Mesodermal cell (in vitro differentiated cells): ENCODE measurements at regions not wholly inside any gene's neighbourhood (a gene's known extent, or its start where the extent isn't known, plus 50 kb on each side); places are given as distances from the start of the nearest gene placed in this dataset.
"Not testable (repeated sequence)": the region's sequence is repeated elsewhere in the genome, so short reads cannot be mapped to it uniquely, and the experiment has no call there.

Source experiments
- H3K27ac ChIP-seq: 2 replicates; pipeline ENCODE4 v1.7.0; 2013; ENCODE audit warnings: mild to moderate bottlenecking, low read depth, low read length, moderate library complexity; ENCODE audit not compliant: severe bottlenecking
- H3K36me3 ChIP-seq: 2 replicates; pipeline ENCODE4 v1.7.1; 2013; ENCODE audit warnings: mild to moderate bottlenecking, low read length, moderate library complexity; ENCODE audit not compliant: control insufficient read depth, insufficient read depth
- H3K4me1 ChIP-seq: one replicate; pipeline ENCODE4 v1.7.1; 2013; ENCODE audit warnings: mild to moderate bottlenecking, low read length; ENCODE audit not compliant: insufficient read depth, control insufficient read depth, poor library complexity, severe bottlenecking
- H3K4me3 ChIP-seq: 2 replicates; pipeline ENCODE4 v1.7.0; 2013; ENCODE audit warnings: low read length, control low read depth, mild to moderate bottlenecking; ENCODE audit not compliant: insufficient read depth, poor library complexity, severe bottlenecking; ENCODE audit errors: extremely low read depth
- H3K9me3 ChIP-seq: 2 replicates; pipeline ENCODE4 v1.7.1; 2013; ENCODE audit warnings: mild to moderate bottlenecking, low read length, moderate library complexity; ENCODE audit not compliant: control insufficient read depth
- WGBS, 2 experiments: methylation state at CpG; one replicate each; pipeline ENCODE4 v1.1.5; 2013; ENCODE audit warnings: missing lambda C conversion rate in 2 of 2; ENCODE audit not compliant: insufficient coverage in 2 of 2; 5-methylcytosine and 5-hydroxymethylcytosine counted together

DNA sequence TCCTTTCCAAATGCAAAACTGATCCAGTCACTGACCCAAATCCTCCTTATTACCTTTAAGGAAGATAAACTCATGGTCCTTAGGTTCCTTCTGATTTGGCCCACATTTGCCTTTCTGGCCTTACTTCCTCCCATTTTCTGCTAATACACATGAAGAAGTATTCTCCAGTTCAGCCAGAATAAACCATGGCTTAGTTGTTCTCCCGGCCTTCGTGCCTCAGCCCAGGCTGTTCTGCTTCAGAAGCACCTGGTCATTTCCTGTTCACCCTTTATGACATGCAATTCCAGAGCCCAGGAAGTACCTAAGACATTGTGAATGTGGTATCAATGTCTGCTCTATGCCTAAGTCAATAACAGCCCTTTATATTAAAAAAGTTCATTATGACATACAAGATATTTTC, 4790.1 kb upstream of the OR11H1 start:
- not testable (repeated sequence) for H3K4me3 ChIP-seq, H3K27ac ChIP-seq, H3K4me1 ChIP-seq, H3K36me3 ChIP-seq
- 76 to 77% methylated on average over 2 of the region's 2 CpGs for WGBS, 2 experiments
- peaks cover 52% of the 10 kb centered on the region for H3K9me3 ChIP-seq

DNA sequence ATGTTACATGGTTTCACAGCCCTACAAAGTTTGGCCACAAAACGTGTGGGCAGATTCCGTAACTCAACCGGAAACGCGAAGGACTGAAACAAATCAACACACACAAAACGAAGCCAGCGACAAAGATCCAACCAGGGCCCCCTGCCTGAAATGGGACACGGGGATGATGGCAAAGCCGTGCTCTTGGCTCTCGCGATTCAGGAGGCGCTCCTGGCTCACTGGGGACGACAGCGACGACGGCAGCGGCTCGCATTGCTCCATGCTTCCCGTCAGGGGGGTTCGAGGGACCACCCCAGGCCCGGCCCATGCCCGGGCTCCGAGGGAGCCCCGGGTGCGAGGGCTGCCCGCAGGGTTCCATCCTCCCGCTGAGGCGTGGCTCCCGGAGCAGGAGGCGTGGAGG, 4786.8 kb upstream of the OR11H1 start:
- H3K4me1 ChIP-seq = no peaks in the 10 kb centered on the region
- H3K4me3 ChIP-seq = no peak overlapping the region
- 84 to 85% methylated on average over 23 to 26 of the region's 30 CpGs for WGBS, 2 experiments
- H3K9me3 ChIP-seq = peaks cover 54% of the 10 kb centered on the region
- no peaks in the 10 kb centered on the region for H3K36me3 ChIP-seq
- H3K27ac ChIP-seq = no peak overlapping the region

DNA sequence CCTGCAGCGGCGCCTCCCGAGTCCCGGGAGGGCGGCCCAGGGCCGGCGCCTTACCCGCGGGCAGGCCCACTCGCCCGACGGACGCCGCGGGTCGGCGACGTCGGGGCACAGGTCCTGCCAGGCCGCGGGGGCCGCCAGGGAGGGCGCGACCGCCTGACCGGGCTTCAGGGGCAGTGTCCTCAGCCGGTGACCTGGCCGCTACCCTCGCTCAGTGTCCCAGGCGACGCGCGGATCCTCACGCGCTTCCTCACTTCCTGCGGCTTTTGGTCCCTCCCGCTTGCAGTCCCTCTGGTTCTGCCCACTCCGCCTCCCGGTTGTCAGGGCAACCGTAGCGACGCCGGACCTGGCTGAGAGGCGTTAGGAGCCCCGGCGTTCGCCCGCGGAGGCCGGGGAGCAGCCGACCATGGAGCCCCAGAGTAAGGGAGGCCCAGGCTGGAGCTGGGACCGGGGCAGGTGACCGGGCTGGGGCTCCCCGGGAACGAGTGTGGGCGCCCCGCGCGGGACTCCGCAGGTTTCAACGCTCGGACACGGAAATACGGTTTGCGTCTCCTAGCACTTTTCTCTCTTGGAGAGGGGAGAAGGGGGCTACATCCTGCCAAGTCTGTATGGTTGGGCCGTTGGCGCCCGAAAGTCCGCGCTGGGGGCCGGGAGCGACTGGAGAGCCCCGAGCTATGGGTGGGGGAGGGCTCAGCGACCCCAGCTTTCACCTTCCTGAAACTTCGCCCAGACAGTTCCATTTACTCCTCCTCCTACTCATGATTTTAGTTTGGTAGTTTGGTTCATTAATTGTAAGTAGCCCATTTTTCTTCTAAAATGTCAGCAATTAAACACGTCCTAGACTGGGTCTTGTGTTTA, 4786.0 kb upstream of the OR11H1 start:
- H3K36me3 ChIP-seq, H3K4me1 ChIP-seq, H3K4me3 ChIP-seq, H3K27ac ChIP-seq: not testable (repeated sequence)
- H3K9me3 ChIP-seq = peaks cover 61% of the 10 kb centered on the region
- WGBS, 2 experiments = 86 to 87% methylated on average over 67 to 71 of the region's 76 CpGs

GRCh38 chr22:10746382-10746781, 4781.6 kb upstream of the OR11H1 start:
- H3K27ac ChIP-seq, H3K4me1 ChIP-seq, H3K4me3 ChIP-seq, H3K36me3 ChIP-seq: not testable (repeated sequence)
- 73 to 83% methylated on average over 5 of the region's 5 CpGs for WGBS, 2 experiments
- peaks cover 60% of the 10 kb centered on the region for H3K9me3 ChIP-seq

DNA sequence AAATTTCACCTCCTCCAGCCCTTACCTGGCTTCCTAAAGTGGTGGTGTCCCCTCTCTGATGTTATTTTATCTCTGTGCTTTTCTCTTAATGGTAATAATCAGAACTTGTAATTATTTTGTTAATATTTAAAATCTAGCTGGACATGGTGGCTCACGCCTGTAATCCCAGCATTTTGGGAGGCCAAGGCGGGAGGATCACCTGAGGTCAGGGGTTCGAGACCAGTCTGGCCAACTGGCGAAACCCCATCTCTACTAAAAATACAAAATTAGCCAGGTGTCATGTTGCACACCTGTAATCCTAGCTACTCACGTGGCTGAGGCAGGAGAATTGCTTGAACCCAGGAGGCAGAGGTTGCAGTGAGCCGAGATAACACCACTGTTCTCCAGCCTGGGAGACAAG, 4780.8 kb upstream of the OR11H1 start:
- H3K4me1 ChIP-seq, H3K36me3 ChIP-seq, H3K27ac ChIP-seq, H3K4me3 ChIP-seq: not testable (repeated sequence)
- H3K9me3 ChIP-seq = peaks cover 55% of the 10 kb centered on the region
- WGBS, 2 experiments = 57 to 68% methylated on average over 2 to 3 of the region's 6 CpGs

DNA sequence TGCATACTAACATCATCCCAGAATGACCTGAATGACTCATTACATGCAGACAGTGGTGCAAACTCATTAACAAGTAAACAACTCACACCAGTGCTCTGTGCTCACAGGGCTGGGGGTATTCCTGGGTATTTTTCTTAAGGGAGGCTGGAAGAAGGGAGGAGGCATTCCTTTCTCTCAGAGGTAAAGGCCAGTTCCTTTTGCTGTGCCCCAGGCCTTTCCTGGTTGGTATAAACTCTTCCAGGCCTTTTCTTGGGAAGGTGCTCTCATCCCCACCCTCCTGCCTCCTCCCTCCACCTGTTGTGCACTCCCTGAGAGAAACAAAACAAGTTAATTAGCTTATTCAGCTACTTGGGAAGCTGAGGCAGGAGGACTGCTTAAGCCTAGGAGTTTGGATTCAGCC, 4779.2 kb upstream of the OR11H1 start:
- H3K4me3 ChIP-seq, H3K4me1 ChIP-seq, H3K27ac ChIP-seq, H3K36me3 ChIP-seq: not testable (repeated sequence)
- H3K9me3 ChIP-seq = peaks cover 53% of the 10 kb centered on the region

- 53 to 67% methylated on average over 2 of the region's 2 CpGs for WGBS, 2 experiments
- not testable (repeated sequence) for H3K4me3 ChIP-seq, H3K36me3 ChIP-seq, H3K4me1 ChIP-seq, H3K27ac ChIP-seq
- H3K9me3 ChIP-seq = peaks cover 53% of the 10 kb centered on the region
These were observed 4778.6 kb upstream of the OR11H1 start for GRCh38 chr22:10749423-10749822.

DNA sequence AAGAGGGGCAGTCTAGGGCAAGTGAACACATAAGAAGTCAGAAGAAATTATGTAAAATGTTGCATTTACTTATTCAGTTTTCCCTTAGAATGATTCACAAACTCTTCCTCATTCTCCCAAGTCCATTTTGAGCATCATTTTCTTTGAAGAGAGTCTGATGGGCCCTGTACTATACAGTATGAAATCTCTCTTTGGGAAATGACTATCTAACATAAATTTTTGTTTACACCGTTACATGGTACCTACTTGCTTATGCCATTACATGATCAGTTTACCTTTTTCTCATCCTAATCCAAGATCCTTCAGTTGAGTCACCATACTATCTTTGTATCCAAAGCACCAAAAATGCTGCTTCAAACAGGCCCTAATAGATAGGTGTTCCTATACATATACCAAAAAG, 4774.4 kb upstream of the OR11H1 start:
- peaks cover 41% of the 10 kb centered on the region for H3K9me3 ChIP-seq
- H3K36me3 ChIP-seq, H3K4me1 ChIP-seq, H3K4me3 ChIP-seq, H3K27ac ChIP-seq: not testable (repeated sequence)
- 40 to 88% methylated on average over 1 of the region's 1 CpG for WGBS, 2 experiments

DNA sequence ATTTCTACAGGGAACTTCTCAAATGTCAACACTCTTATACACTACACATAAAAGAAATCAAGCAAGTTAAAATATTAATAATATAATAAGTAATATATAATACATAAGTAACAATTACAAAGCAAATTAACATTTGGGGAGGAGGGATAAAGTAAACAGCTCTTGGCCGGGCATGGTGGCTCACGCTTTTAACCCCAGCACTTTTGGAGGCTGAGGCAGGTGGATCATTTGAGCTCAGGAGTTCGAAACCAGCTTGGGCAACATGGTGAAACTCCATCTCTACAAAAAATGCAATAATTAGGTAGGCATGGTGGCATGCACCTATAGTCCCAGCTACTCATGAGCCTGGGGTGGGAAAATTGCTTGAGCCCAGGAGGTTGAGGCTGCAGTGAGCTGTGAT, 4772.6 kb upstream of the OR11H1 start:
- H3K36me3 ChIP-seq, H3K27ac ChIP-seq, H3K4me1 ChIP-seq, H3K4me3 ChIP-seq: not testable (repeated sequence)
- peaks cover 32% of the 10 kb centered on the region for H3K9me3 ChIP-seq
- 33 to 36% methylated on average over 3 of the region's 3 CpGs for WGBS, 2 experiments

DNA sequence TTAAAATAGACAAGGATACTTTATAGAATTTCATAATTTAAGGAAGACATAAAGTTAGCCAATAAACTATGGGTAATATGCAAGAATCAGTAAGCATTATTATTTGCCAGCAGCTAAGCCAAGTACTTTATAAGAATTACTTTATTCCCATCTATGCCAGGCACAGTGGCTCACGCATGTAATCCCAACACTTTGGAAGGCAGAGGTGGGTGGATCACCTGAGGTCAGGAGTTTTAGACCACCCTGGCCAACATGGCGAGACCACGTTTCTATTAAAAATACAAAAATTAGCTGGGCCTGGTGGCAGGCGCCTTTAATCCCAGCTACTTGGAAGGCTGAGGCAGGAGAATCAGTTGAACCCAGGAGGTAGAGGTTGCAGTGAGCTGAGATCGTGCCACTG, 4767.6 kb upstream of the OR11H1 start:
- 38 to 63% methylated on average over 3 to 4 of the region's 5 CpGs for WGBS, 2 experiments
- H3K27ac ChIP-seq, H3K36me3 ChIP-seq, H3K4me3 ChIP-seq, H3K4me1 ChIP-seq: not testable (repeated sequence)
- H3K9me3 ChIP-seq = peaks cover 24% of the 10 kb centered on the region

DNA sequence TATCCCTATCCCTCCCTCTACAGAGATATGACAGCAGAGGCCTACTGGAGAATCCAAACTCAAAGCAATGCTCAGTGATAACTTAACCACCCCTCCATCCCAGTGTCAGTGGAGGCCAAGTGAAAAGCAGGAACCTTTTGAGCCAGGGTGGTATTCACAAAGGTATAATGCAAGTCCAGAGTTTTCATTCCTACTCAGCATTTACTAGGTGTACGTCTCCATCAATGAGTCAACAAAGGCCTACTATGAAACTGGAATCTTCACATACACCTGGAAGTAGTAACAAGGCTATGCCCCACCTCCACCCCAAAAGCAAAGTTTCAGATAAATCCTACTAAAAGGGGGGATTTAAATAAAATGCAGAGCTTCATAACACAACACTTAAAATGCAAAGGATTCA, 4761.7 kb upstream of the OR11H1 start:
- not testable (repeated sequence) for H3K4me3 ChIP-seq, H3K4me1 ChIP-seq, H3K36me3 ChIP-seq, H3K27ac ChIP-seq
- peaks cover 31% of the 10 kb centered on the region for H3K9me3 ChIP-seq
- WGBS, 2 experiments = no CpG with 5 or more reads among the region's 1 CpG
